ENCODE measurements at regions not wholly inside any gene's neighbourhood (a gene's known extent, or its start where the extent isn't known, plus 50 kb on each side); places are given as distances from the start of the nearest gene placed in this dataset.

GRCh38 chr10:29720149-29720548 is 85.4 kb upstream of the SVIL start:
- no peak for TF ChIP-seq ELF1 (IDR thresholded peaks at IDR 0.05)
- TF ChIP-seq GATA2 (CRISPR knock-in tag; IDR thresholded peaks at IDR 0.05) = no peak
- TF ChIP-seq, protein P1, sequence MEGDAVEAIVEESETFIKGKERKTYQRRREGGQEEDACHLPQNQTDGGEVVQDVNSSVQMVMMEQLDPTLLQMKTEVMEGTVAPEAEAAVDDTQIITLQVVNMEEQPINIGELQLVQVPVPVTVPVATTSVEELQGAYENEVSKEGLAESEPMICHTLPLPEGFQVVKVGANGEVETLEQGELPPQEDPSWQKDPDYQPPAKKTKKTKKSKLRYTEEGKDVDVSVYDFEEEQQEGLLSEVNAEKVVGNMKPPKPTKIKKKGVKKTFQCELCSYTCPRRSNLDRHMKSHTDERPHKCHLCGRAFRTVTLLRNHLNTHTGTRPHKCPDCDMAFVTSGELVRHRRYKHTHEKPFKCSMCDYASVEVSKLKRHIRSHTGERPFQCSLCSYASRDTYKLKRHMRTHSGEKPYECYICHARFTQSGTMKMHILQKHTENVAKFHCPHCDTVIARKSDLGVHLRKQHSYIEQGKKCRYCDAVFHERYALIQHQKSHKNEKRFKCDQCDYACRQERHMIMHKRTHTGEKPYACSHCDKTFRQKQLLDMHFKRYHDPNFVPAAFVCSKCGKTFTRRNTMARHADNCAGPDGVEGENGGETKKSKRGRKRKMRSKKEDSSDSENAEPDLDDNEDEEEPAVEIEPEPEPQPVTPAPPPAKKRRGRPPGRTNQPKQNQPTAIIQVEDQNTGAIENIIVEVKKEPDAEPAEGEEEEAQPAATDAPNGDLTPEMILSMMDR (IDR thresholded peaks at IDR 0.05) = no peak
- TF ChIP-seq SIN3A (IDR thresholded peaks at IDR 0.05; ENCODE audit: borderline replicate concordance, low read depth, low read length) = no peak
- TF ChIP-seq IRF3 (IDR thresholded peaks at IDR 0.05; ENCODE audit: low read depth, low read length) = no peak
- no peak for TF ChIP-seq REST (IDR thresholded peaks at IDR 0.05; ENCODE audit: low read depth, low read length)
- no peak for TF ChIP-seq TCF12 (IDR thresholded peaks at IDR 0.05)
- TF ChIP-seq RCOR1 (IDR thresholded peaks at IDR 0.05; ENCODE audit: low read length) = no peak
- no peak for TF ChIP-seq MAX (IDR thresholded peaks at IDR 0.05; ENCODE audit: low read depth)

All from SK-N-SH (cell line).